Prostate gland (tissue), 2 donors: ENCODE measurements at regions not wholly inside any gene's neighbourhood (a gene's known extent, or its start where the extent isn't known, plus 50 kb on each side); places are given as distances from the start of the nearest gene placed in this dataset.
A peak's percentile ranks its signal among the peaks of the same experiment; 100 is the strongest.
"Not testable (repeated sequence)": the region's sequence is repeated elsewhere in the genome, so short reads cannot be mapped to it uniquely, and the experiment has no call there.

ENCODE experiments used
- DNase-seq: peaks from one replicate; pipeline ENCODE4 v3.0.0-alpha.2; 2019; ENCODE audit warnings: low spot score
- H3K27ac ChIP-seq, 2 donors: fragments of 200-600 bp; sonication (generic); 2 replicates each; pipeline ENCODE4 v1.5.1; 2017 to 2019
- H3K27me3 ChIP-seq: fragments of 200-600 bp; sonication (generic); replicated peaks from 2 replicates; pipeline ENCODE4 v1.5.1; 2019; ENCODE audit not compliant: insufficient read depth
- H3K36me3 ChIP-seq, 2 donors: fragments of 200-600 bp; sonication (generic); 1 replicate in 1 of 2; 2 replicates in 1 of 2; pipeline versions ENCODE4 v1.5.1 to v1.8.1; 2017 to 2019
- H3K4me1 ChIP-seq: fragments of 200-600 bp; sonication (generic); replicated peaks from 2 replicates; pipeline ENCODE4 v1.5.1; 2019
- H3K4me3 ChIP-seq, 2 donors: fragments of 200-600 bp; sonication (generic); 2 replicates each; pipeline ENCODE4 v1.5.1; 2017 to 2019
- H3K9me3 ChIP-seq: fragments of 200-600 bp; sonication (generic); 2 replicates; pipeline ENCODE4 v1.5.1; 2017
- POLR2AphosphoS5 ChIP-seq: sonication (generic); formaldehyde crosslinking; IDR thresholded peaks from one replicate; pipeline ENCODE4 v1.6.1; 2017; ENCODE audit warnings: antibody characterized with exemption
- WGBS: methylation state at CpG from one replicate; pipeline ENCODE4 v1.1.5; 2018; 5-methylcytosine and 5-hydroxymethylcytosine counted together
- intact Hi-C: fragments of 100-400 bp; cut with DNase I; formaldehyde crosslinking; loops from one replicate; pipeline ENCODE4 v1.14.2; 2022

GRCh38 chr1:85520826-85521820 lies 56.2 kb upstream of the DDAH1 start:
- H3K27me3 ChIP-seq, H3K4me3 ChIP-seq, H3K4me1 ChIP-seq, H3K9me3 ChIP-seq, H3K27ac ChIP-seq, DNase-seq, intact Hi-C loops, H3K36me3 ChIP-seq: not testable (repeated sequence)
- 69% methylated on average over 10 of the region's 15 CpGs for WGBS

DNA sequence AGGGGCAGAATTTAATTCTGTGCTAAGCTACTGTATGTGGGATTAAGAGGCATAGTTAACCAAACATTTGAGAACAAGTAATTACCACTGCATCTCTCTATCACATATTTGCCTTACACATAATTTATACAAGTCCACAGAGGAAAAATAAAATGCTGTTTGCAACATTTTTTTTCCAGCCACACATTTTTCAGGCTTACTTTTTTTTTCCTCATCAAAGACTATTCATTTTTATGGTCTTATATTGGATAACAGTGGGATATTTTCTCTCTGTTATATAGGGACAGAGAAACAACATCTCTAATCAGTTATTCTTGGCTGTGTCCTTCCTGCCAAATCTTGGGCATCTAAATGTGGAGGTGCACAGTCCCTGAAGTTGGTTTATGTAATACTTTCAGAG lies 57.5 kb upstream of the DDAH1 start:
- intact Hi-C loops, result not testable (repeated sequence)

GRCh38 chr1:85523061-85523460 lies 57.5 kb upstream of the CCN1 start:
- H3K36me3 ChIP-seq, H3K9me3 ChIP-seq, H3K4me1 ChIP-seq, H3K27ac ChIP-seq, DNase-seq, H3K4me3 ChIP-seq, intact Hi-C loops, H3K27me3 ChIP-seq: not testable (repeated sequence)
- 88% methylated on average over 4 of the region's 4 CpGs for WGBS

More for the DNA sequence above, 57.5 kb upstream of the DDAH1 start:
- not testable (repeated sequence) for H3K27me3 ChIP-seq, H3K9me3 ChIP-seq, H3K4me3 ChIP-seq, H3K27ac ChIP-seq, DNase-seq, H3K4me1 ChIP-seq, H3K36me3 ChIP-seq

- intact Hi-C loops, H3K27ac ChIP-seq, H3K36me3 ChIP-seq, H3K4me1 ChIP-seq, H3K27me3 ChIP-seq, H3K4me3 ChIP-seq, H3K9me3 ChIP-seq, DNase-seq: not testable (repeated sequence)
- 74% methylated on average over 2 of the region's 3 CpGs for WGBS
These were observed 56.2 kb upstream of the CCN1 start for GRCh38 chr1:85524281-85524886.

DNA sequence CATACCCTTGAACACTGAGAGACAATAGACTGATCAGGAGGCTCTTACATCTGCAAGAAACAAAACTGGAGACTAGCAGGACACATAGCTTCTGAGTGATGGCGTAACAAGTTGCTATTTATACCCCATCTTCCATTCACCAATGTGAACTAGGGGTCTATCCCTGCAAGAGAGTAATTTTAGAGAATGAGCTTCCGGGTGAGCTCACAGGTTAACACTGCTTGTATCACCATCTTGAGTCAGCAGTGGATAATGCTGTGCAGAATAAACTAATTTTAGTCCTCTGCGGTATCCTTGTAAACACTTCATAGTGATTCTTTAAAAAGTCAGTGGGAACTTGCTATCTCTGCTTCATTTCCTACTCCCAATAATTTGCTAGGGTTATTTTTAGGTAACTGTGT lies 55.0 kb upstream of the CCN1 start:
- H3K9me3 ChIP-seq, H3K4me1 ChIP-seq, H3K27ac ChIP-seq, H3K27me3 ChIP-seq, H3K4me3 ChIP-seq, H3K36me3 ChIP-seq, DNase-seq, intact Hi-C loops: not testable (repeated sequence)
- 71% methylated on average over 2 of the region's 3 CpGs for WGBS

- H3K27ac ChIP-seq, H3K4me3 ChIP-seq, H3K36me3 ChIP-seq, DNase-seq, H3K27me3 ChIP-seq, H3K9me3 ChIP-seq, H3K4me1 ChIP-seq, intact Hi-C loops: not testable (repeated sequence)
- 86% methylated on average over 3 of the region's 3 CpGs for WGBS
These were observed 54.3 kb upstream of the CCN1 start for GRCh38 chr1:85526216-85526615.

DNA sequence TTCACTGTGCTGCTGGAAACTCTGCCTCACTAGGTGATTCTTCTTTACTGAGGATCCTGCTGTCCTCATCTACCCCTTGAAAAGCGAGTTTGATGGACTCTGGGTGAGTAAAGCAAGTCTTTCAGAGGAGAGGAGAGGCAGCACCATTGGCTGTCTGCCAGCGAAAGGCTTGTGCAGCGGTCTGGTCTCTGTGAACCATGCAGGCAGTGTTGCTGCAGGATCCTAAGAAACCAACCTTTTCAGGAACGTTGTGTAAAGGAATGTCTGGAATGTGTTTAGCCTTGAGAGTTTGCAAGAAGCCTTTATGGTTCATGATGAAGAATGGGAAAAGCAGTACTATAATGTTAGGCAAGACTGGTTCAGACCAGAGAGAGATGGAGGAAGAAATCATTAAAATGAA lies 53.4 kb upstream of the CCN1 start:
- H3K4me3 ChIP-seq, H3K27me3 ChIP-seq, H3K4me1 ChIP-seq, H3K36me3 ChIP-seq, H3K9me3 ChIP-seq, H3K27ac ChIP-seq, intact Hi-C loops: not testable (repeated sequence)
- DNase-seq, result peak; percentile 53
- peak; percentile 18 for TF ChIP-seq POLR2AphosphoS5
- WGBS, result 11% methylated on average over 4 of the region's 4 CpGs
